ENCODE measurements at regions not wholly inside any gene's neighbourhood (a gene's known extent, or its start where the extent isn't known, plus 50 kb on each side); places are given as distances from the start of the nearest gene placed in this dataset.

- no peak; the same call in 1 of the 2 replicates for TF ChIP-seq FOXP4 (CRISPR knock-in tag; IDR thresholded peaks at IDR 0.05)
- no peak for TF ChIP-seq CENPBD1 (CRISPR knock-in tag; IDR thresholded peaks at IDR 0.05; ENCODE audit: borderline replicate concordance, low read depth)
- peak; percentile 62 for TF ChIP-seq ETV5 (CRISPR knock-in tag; IDR thresholded peaks at IDR 0.05; ENCODE audit: borderline replicate concordance)
- no peak for TF ChIP-seq ZNF605 (CRISPR knock-in tag; IDR thresholded peaks at IDR 0.05)
- no peak for TF ChIP-seq ZNF776 (CRISPR knock-in tag; IDR thresholded peaks at IDR 0.05)
- no peak for TF ChIP-seq ZNF263 (CRISPR knock-in tag; IDR thresholded peaks at IDR 0.05)
- TF ChIP-seq MTF1 (CRISPR knock-in tag; IDR thresholded peaks at IDR 0.05), result no peak
- TF ChIP-seq ZNF282 (IDR thresholded peaks at IDR 0.05; ENCODE audit: partially characterized antibody), result no peak
- no peak for TF ChIP-seq ZBTB42 (CRISPR knock-in tag; IDR thresholded peaks at IDR 0.05)
- TF ChIP-seq ZBTB2 (CRISPR knock-in tag; IDR thresholded peaks at IDR 0.05; ENCODE audit: low read depth), result no peak
- no peak for TF ChIP-seq ZNF503 (CRISPR knock-in tag; IDR thresholded peaks at IDR 0.05)
- no peak for TF ChIP-seq ZNF790 (CRISPR knock-in tag; IDR thresholded peaks at IDR 0.05; ENCODE audit: borderline replicate concordance)
- no peak for TF ChIP-seq ZBTB49 (CRISPR knock-in tag; IDR thresholded peaks at IDR 0.05; ENCODE audit: borderline replicate concordance)
- peak; percentile 85 for TF ChIP-seq ELF1 (CRISPR knock-in tag; IDR thresholded peaks at IDR 0.05)
- TF ChIP-seq MED13 (CRISPR knock-in tag; IDR thresholded peaks at IDR 0.05), result no peak
- no peak for TF ChIP-seq PRDM4 (CRISPR knock-in tag; IDR thresholded peaks at IDR 0.05; ENCODE audit: borderline replicate concordance)
- TF ChIP-seq ZNF44 (CRISPR knock-in tag; IDR thresholded peaks at IDR 0.05), result no peak
- no peak for TF ChIP-seq CHD4 (IDR thresholded peaks at IDR 0.05; ENCODE audit: borderline replicate concordance, low read length)
- TF ChIP-seq EZH2 (conservative IDR thresholded peaks at IDR 0.05; ENCODE audit: low read depth, low read length), result no peak
These were observed 196.7 kb upstream of the GSE1 start (continued) for GRCh38 chr16:85416228-85417109.
